Endothelial cell of umbilical vein (primary cell): ENCODE measurements at regions not wholly inside any gene's neighbourhood (a gene's known extent, or its start where the extent isn't known, plus 50 kb on each side); places are given as distances from the start of the nearest gene placed in this dataset.

ENCODE experiments used
- BruUV-seq: library from RNA; stranded (reverse); fragments of 400-500 nt; replicated peaks from 2 replicates; lab custom pipeline; 2021; lab: Mats Ljungman, UMichigan
- CTCF ChIA-PET: fragments of 300-600, 350-600 bp; sonication (Branson Sonifier 250); formaldehyde crosslinking; loops from one replicate; lab custom pipeline; 2021; ENCODE audit warnings: antibody characterized with exemption, inconsistent platforms; lab: Charles Lee
- POLR2A ChIA-PET: fragments of 300-600, 350-600 bp; sonication (Branson Sonifier 250); formaldehyde crosslinking; loops from one replicate; lab custom pipeline; 2021; ENCODE audit warnings: antibody characterized with exemption, inconsistent platforms; lab: Charles Lee
- DNase-seq: peaks from one replicate; pipeline ENCODE4 v3.0.0-alpha.2; 2011; ENCODE audit warnings: low read depth, low spot score
- FAIRE-seq: peaks from 2 replicates; lab custom pipeline; 2011; peaks lifted over from hg19 to GRCh38; lab: Jason Lieb, UNC
- H2AFZ ChIP-seq: 2 replicates; pipeline ENCODE4 v1.6.0; 2012; ENCODE audit warnings: low read depth, low read length, control low read depth, inconsistent platforms
- H3K27ac ChIP-seq: 2 replicates; pipeline ENCODE4 v1.5.1; 2011; ENCODE audit warnings: low read depth, mild to moderate bottlenecking, control low read depth, low read length, moderate library complexity; ENCODE audit not compliant: insufficient read depth
- H3K27me3 ChIP-seq, 2 experiments: 2 replicates each; pipeline versions ENCODE4 v1.6.0 to v1.6.1; 2011; ENCODE audit warnings: low read length in 2 of 2, mixed read lengths in 1 of 2; ENCODE audit not compliant: control insufficient read depth in 2 of 2, insufficient read depth in 2 of 2
- H3K36me3 ChIP-seq, 2 experiments: 2 replicates in 1 of 2; 3 replicates in 1 of 2; pipeline ENCODE4 v1.5.1; 2011; ENCODE audit warnings: low read length in 2 of 2, mild to moderate bottlenecking in 1 of 2, moderate library complexity in 1 of 2; ENCODE audit not compliant: control insufficient read depth in 2 of 2, insufficient read depth in 2 of 2; ENCODE audit errors: extremely low read depth in 1 of 2
- H3K4me1 ChIP-seq: 3 replicates; pipeline ENCODE4 v1.5.1; 2011; ENCODE audit warnings: mild to moderate bottlenecking, low read length; ENCODE audit not compliant: control insufficient read depth, insufficient read depth; ENCODE audit errors: extremely low read depth
- H3K4me2 ChIP-seq: 2 replicates; pipeline ENCODE4 v1.6.1; 2011; ENCODE audit warnings: low read length, control low read depth, mixed read lengths; ENCODE audit not compliant: insufficient read depth
- H3K4me3 ChIP-seq, 3 experiments: fragments of 200-600 bp in 1 of 3; sonication (generic), shearing (Covaris generic) in 1 of 3; replicated peaks in 1 of 3; 2 replicates each; pipeline ENCODE4 v1.5.1; 2011 to 2016; ENCODE audit warnings: control low read depth in 3 of 3, low read length in 3 of 3, mild to moderate bottlenecking in 2 of 3, inconsistent platforms in 1 of 3, low read depth in 1 of 3, moderate library complexity in 1 of 3; ENCODE audit not compliant: insufficient read depth in 1 of 3
- H3K79me2 ChIP-seq: 2 replicates; pipeline ENCODE4 v1.6.0; 2012; ENCODE audit warnings: low read length, inconsistent platforms; ENCODE audit not compliant: control insufficient read depth, insufficient read depth
- H3K9ac ChIP-seq: replicated peaks from 2 replicates; pipeline ENCODE3; 2011; ENCODE audit warnings: low read length, control low read depth; ENCODE audit not compliant: insufficient read depth; ENCODE audit errors: extremely low read depth
- H3K9me1 ChIP-seq: replicated peaks from 3 replicates; pipeline ENCODE4 v1.6.0; 2011; ENCODE audit warnings: mild to moderate bottlenecking, low read length; ENCODE audit not compliant: control insufficient read depth, insufficient read depth; ENCODE audit errors: extremely low read depth
- H3K9me3 ChIP-seq: replicated peaks from 2 replicates; pipeline ENCODE4 v1.5.1; 2012; ENCODE audit warnings: low read length, inconsistent platforms; ENCODE audit not compliant: control insufficient read depth, insufficient read depth
- H4K20me1 ChIP-seq: replicated peaks from 2 replicates; pipeline ENCODE3; 2011; ENCODE audit warnings: mild to moderate bottlenecking, low read length; ENCODE audit not compliant: control insufficient read depth, insufficient read depth; ENCODE audit errors: extremely low read depth
- CTCF ChIP-seq, 2 donors: IDR thresholded peaks; 1 replicate in 1 of 2; 2 replicates in 1 of 2; pipeline ENCODE4 v1.5.1; 2011; ENCODE audit warnings: low read length in 2 of 2, mild to moderate bottlenecking in 2 of 2, moderate library complexity in 2 of 2, control low read depth in 1 of 2, inconsistent platforms in 1 of 2, low read depth in 1 of 2; ENCODE audit not compliant: insufficient read depth in 1 of 2; ENCODE audit errors: extremely low read depth in 1 of 2
- EZH2 ChIP-seq: IDR thresholded peaks from 2 replicates; pipeline ENCODE4 v1.6.1; 2012; ENCODE audit warnings: borderline replicate concordance, low read depth, mild to moderate bottlenecking, moderate library complexity, low read length, inconsistent platforms; ENCODE audit not compliant: severe bottlenecking
- FOS ChIP-seq: IDR thresholded peaks from 2 replicates; pipeline ENCODE4 v1.6.1; 2011; ENCODE audit warnings: mild to moderate bottlenecking, low read length, moderate library complexity, borderline replicate concordance; ENCODE audit not compliant: insufficient read depth
- GATA2 ChIP-seq: IDR thresholded peaks from 2 replicates; pipeline ENCODE4 v1.7.0; 2011; ENCODE audit warnings: low read depth, mild to moderate bottlenecking, moderate library complexity, mixed read lengths, low read length; ENCODE audit not compliant: insufficient read length, insufficient read depth
- JUN ChIP-seq: IDR thresholded peaks from 2 replicates; pipeline ENCODE4 v1.6.1; 2011; ENCODE audit warnings: borderline replicate concordance, low read depth; ENCODE audit not compliant: insufficient read length, insufficient read depth
- MYC ChIP-seq: IDR thresholded peaks from one replicate; pipeline ENCODE4 v1.6.1; 2011; ENCODE audit warnings: mild to moderate bottlenecking, low read depth, low read length
- POLR2A ChIP-seq: IDR thresholded peaks from 2 replicates; pipeline ENCODE4 v1.6.1; 2012; ENCODE audit warnings: low read depth, mild to moderate bottlenecking, control low read depth, low read length
- POLR2AphosphoS5 ChIP-seq: IDR thresholded peaks from 2 replicates; pipeline ENCODE4 v1.6.1; 2012; ENCODE audit warnings: low read depth, mild to moderate bottlenecking, control low read depth, low read length, moderate library complexity; ENCODE audit not compliant: insufficient read depth
- dilution Hi-C: fragments of 300-500 bp; cut with MboI; formaldehyde crosslinking; loops from one replicate; pipeline ENCODE4 v1.15.0; 2019; ENCODE audit warnings: low sequenced_read_pairs; ENCODE audit not compliant: extremely low pct_ligation_motif_present
- intact Hi-C: fragments of 100-400 bp; cut with micrococcal nuclease; formaldehyde crosslinking; loops from one replicate; pipeline ENCODE4 v1.10.0; 2022
- TF ChIP-seq, protein P1 (sequence below): IDR thresholded peaks from 2 replicates; pipeline ENCODE4 v1.6.1; 2011; ENCODE audit not compliant: insufficient read depth, insufficient read length

GRCh38 chr3:1010228-1010627 lies 82.6 kb upstream of the CNTN6 start:
- POLR2A ChIA-PET: no interaction called here
- BruUV-seq: no TSS peak
- dilution Hi-C loops: no loop called here

More at GRCh38 chr3:1010228-1010627, 82.6 kb upstream of the CNTN6 start:
- no peak overlapping the region for H3K4me2 ChIP-seq
- no peaks in the 10 kb centered on the region for H3K79me2 ChIP-seq
- H3K36me3 ChIP-seq: no peaks in the 10 kb centered on the region
- no peaks in the 10 kb centered on the region for H3K27me3 ChIP-seq
- no peak overlapping the region for H3K9ac ChIP-seq
- TF ChIP-seq MYC: no peak
- TF ChIP-seq POLR2AphosphoS5: no peak
- no peak for TF ChIP-seq CTCF (IDR thresholded peaks at IDR 0.05; ENCODE audit: extremely low read depth in 1 of 2, insufficient read depth in 1 of 2, low read depth in 1 of 2, low read length in 2 of 2)
- no peak for TF ChIP-seq JUN
- TF ChIP-seq FOS: no peak
- TF ChIP-seq, protein P1, sequence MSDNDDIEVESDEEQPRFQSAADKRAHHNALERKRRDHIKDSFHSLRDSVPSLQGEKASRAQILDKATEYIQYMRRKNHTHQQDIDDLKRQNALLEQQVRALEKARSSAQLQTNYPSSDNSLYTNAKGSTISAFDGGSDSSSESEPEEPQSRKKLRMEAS: no peak
- TF ChIP-seq POLR2A: no peak
- no peak for TF ChIP-seq GATA2
- TF ChIP-seq EZH2: no peak
- no peaks in the 10 kb centered on the region for H3K4me1 ChIP-seq
- no peaks in the 10 kb centered on the region for H3K9me1 ChIP-seq
- no peak overlapping the region for H3K4me3 ChIP-seq
- no peak overlapping the region for H3K27ac ChIP-seq
- no peaks in the 10 kb centered on the region for H3K9me3 ChIP-seq
- intact Hi-C loops: no loop called here
- no peak for DNase-seq
- no peaks in the 10 kb centered on the region for H4K20me1 ChIP-seq
- FAIRE-seq: no peak
- CTCF ChIA-PET: no interaction called here
- no peak overlapping the region for H2AFZ ChIP-seq
